ENCODE measurements at regions not wholly inside any gene's neighbourhood (a gene's known extent, or its start where the extent isn't known, plus 50 kb on each side); places are given as distances from the start of the nearest gene placed in this dataset.
A peak's percentile ranks its signal among the peaks of the same experiment; 100 is the strongest.
"Not testable (repeated sequence)": the region's sequence is repeated elsewhere in the genome, so short reads cannot be mapped to it uniquely, and the experiment has no call there.

DNA sequence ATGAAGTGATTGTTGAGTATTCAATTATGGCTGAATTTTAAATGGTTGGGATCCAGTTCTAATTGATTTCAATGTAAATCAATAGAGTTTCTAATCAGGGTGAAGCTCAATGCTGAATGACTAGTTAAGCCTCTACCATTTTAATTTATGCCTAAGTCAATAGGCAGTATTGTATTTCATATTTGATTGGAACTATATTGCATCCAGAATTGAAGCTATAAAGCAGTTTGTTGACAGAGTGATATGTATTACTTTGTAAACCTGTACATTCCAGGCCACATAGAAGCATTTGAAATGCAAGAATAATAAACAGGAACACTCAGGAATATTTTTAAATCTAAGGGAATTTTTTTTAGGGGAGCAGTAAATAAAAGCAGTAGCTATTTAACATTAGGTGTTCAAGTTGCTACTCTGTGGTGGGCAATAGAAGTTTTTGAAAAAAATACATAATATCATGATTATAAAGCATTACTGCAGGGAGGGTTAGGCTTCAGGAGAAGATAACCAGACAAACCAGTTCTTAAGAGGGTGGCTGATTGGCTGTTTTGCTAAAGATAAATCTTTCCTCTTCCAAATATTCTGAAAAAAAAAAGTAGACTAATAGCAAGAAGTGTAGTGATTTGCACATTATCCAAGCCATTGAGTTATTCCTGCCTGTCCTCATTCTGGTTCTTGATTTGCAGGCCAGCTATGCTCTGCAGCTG, 492.0 kb upstream of the MEF2C start:
- DNase-seq = no peak

- DNase-seq = no peak
These were observed 491.3 kb upstream of the MEF2C start for GRCh38 chr5:89374144-89374784.

DNA sequence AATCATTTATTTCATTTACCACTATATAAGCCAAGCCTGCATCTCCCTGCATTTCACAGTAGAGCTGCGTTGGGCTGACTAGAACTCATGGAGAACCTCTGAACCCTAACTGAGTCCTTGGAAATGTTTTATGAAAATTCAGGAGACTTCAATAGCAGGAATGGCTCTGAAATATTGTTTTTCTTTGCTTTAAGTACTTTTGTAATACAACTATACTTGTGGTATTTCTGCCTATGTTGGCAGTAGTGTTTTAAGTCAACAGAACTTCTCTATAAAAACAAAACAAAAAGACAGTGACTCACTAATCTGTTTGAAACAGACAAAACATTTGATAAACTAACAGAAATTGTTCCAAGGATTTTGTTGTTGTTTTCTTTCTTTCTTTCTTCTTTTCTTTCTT, 489.2 kb upstream of the MEF2C start:
- no peak for DNase-seq

- DNase-seq = no peak
These were observed 488.7 kb upstream of the MEF2C start for GRCh38 chr5:89371646-89372045.

GRCh38 chr5:89359046-89359445, 476.1 kb upstream of the MEF2C start:
- no peak for DNase-seq

DNA sequence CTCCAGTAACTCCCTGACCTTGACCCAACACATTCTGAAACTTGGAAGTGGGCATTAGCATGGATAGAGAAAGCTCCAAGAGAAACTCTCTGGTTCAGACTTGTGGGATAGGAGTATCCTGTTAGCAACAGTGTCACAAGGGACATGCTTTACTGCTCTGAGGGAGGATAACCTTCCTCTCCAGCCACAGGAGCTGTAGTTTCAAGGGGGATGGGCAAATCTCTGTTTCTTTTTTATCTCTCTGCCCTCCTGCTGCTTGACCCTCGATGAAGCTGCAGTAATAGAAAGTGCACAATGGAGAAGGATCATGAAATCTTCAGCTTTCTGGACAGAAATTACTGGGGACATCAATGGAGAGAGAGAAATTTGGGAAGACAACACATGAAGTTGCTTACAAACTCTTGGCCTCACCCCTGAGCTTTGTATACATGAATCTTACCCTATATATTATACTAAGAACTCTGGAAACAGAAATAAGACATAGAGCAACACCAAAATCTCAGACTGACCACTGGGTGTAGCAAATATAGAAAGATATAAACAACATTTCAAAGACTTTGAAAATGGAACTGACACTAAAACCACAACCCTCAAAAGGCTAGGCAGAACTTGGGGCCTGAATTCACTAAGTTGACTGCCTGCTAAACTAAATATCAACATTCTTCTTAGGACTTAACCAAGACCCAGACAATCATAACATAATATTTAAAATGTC, 471.0 kb upstream of the MEF2C start:
- DNase-seq = no peak

GRCh38 chr5:89351975-89352374, 469.0 kb upstream of the MEF2C start:
- DNase-seq = no peak

GRCh38 chr5:89351222-89351621, 468.2 kb upstream of the MEF2C start:
- DNase-seq = no peak

DNA sequence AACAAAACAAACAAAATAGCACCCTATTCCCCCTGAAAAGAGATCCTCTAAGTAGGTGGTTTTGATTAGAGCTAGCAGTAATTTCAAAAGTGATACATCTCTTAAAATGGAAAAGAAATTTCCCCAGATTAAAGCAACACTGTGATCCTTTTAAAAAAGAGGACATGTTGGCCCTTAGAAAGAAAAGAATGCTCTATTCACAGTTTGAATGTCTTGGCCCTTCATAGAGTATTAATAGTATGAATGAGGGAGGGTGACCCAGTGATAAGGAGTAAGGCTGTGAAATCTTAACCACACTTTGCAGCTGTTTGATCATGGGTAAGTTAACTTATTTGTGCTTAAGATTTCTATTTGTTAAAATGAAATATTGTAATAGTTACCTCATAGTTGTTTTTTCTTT, 467.7 kb upstream of the MEF2C start:
- DNase-seq = no peak

GRCh38 chr5:89349246-89349980, 466.4 kb upstream of the MEF2C start:
- peak; percentile 43 for DNase-seq

DNA sequence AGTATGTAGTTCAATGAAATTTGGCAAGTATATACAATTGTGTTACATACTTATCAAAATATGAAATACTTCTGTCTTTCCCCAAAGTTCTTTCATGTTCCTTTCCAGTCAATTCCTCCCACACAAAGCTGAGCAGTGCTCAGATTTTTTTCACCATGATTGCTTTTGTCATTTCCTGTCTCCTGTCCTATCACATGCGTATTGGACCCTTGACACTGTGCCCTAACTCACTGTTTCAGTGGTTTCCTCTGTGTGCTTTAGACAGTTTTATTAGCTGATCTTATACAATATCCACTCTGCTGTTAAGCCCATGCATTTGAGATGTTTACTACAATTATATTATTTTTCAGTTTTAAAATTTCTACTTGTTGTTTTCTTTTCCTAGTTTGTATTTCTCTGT, 463.6 kb upstream of the MEF2C start:
- no peak for DNase-seq

- DNase-seq = peak; percentile 19
These were observed 460.7 kb upstream of the MEF2C start for GRCh38 chr5:89343666-89344065.

DNA sequence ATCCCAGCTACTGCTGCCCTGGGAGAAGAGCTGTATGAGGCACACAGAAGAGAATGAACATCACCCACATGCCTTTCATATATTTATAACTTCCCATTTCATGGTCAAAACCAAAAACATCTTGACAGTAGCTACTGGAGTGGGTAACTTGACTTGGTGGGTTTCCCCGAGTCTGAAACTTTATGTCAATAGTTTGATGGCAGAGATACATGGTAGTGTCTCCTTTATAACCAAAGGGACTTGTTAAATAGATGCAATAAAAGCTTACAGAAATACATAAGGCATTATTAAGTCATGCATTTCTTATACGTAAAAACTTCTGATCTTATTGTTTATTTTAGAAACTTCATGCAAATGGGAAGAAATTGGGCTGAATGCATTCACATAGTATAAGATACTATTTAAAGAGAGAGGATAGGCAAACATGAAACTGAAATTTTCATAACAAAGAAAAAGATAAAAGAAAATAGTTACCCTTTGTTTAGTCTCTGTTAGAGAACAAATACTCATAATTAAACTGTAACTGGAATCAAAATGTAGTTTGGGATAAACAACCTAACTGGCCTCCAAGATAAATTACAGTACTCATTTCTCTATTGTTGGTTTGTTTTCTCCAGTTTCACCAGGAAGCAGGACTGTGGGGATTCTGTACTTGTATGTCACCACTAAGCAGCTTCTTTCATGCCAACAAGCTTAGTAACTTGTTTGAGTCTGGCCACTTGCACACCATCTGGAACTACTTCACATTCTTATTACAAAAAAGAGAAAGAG, 459.3 kb upstream of the MEF2C start:
- DNase-seq = no peak

GRCh38 chr5:89338935-89339334, 456.0 kb upstream of the MEF2C start:
- DNase-seq = no peak

- DNase-seq = no peak
These were observed 453.1 kb upstream of the MEF2C start for GRCh38 chr5:89336111-89336510.

- no peak for DNase-seq
These were observed 447.2 kb upstream of the MEF2C start for GRCh38 chr5:89330140-89330539.

DNA sequence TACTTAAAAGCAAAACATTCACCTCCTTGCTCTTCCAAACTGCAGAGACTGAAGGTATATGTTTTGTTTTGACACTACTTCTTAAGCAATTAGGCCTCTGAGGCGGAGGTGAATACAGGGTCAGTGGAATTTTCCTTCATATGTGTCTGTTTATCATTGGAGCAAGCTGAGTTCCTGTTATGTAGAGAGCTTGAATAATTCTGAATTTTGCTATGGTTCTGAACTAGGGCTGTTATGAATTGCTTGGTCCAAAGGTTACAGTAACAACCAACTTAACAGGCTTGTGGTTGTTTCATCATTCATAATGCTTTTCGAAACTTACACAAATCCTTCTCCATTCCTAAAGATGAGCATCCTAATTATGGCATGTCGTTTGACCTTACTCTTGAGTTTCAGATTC, 444.6 kb upstream of the MEF2C start:
- no peak for DNase-seq

DNA sequence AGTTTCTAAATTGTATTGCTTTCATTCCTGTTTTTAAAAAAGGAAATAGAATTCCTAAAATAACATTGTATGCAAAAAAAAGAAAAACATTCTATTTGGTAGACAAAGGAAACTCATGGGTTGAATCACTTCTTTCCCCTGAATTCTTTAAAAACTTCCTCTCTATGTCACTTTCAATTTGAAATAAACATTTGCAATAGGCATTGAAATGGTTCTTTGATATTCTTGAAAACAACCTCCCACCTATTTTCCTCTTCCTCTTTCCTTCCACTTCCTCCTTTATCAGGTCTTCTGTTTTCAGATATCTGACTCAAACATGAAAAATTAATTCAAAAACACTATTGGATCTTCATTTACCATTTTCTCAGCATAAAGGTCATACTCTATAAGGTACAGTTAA, 442.0 kb upstream of the MEF2C start:
- no peak for DNase-seq

GRCh38 chr5:89320421-89321277, 437.7 kb upstream of the MEF2C start:
- no peak for DNase-seq

DNA sequence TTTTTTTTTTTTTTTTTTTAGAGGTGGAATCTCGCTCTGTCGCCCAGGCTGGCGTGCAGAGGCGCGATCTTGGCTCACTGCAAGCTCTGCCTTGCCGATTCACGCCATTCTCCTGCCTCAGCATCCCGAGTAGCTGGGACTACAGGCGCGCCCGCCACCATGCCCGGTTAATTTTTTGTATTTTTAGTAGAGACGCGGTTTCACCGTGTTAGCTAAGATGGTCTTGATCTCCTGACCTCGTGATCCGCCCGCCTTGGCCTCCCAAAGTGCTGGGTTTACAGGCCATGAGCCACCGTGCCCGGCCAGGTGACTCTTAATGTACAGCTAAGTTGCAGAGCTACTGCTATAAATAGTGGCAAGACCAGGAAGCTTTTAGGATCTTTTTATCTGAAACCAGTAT, 434.9 kb upstream of the MEF2C start:
- not testable (repeated sequence) for DNase-seq

- no peak for DNase-seq
These were observed 432.5 kb upstream of the MEF2C start for GRCh38 chr5:89315286-89316100.
